NCI-H2196 (cell line): ENCODE measurements at regions not wholly inside any gene's neighbourhood (a gene's known extent, or its start where the extent isn't known, plus 50 kb on each side); places are given as distances from the start of the nearest gene placed in this dataset.

ENCODE experiments used
- DNase-seq: peaks from one replicate; lab custom pipeline; 2025; ENCODE audit not compliant: unreplicated experiment; lab: John Stamatoyannopoulos, UW

GRCh38 chr2:19750136-19750535, 151.6 kb downstream of the TTC32 start:
- DNase-seq: no peak

- DNase-seq: no peak
Measured at GRCh38 chr2:19749507-19749836, 152.3 kb downstream of the TTC32 start.

- no peak for DNase-seq
Measured at GRCh38 chr2:19748711-19749506, 152.9 kb downstream of the TTC32 start.

- DNase-seq: no peak
Measured at GRCh38 chr2:19748073-19748375, 153.8 kb downstream of the TTC32 start.

GRCh38 chr2:19747310-19748072, 154.3 kb downstream of the TTC32 start:
- no peak for DNase-seq

- DNase-seq: no peak
Measured at GRCh38 chr2:19746611-19747309, 155.0 kb downstream of the TTC32 start.

GRCh38 chr2:19746137-19746600, 155.6 kb downstream of the TTC32 start:
- no peak for DNase-seq

GRCh38 chr2:19745318-19746136, 156.3 kb downstream of the TTC32 start:
- DNase-seq: no peak

GRCh38 chr2:19744456-19745199, 157.2 kb downstream of the TTC32 start:
- DNase-seq: no peak

- no peak for DNase-seq
Measured at GRCh38 chr2:19743641-19744040, 158.1 kb downstream of the TTC32 start.

GRCh38 chr2:19742872-19743271, 158.9 kb downstream of the TTC32 start:
- DNase-seq: no peak

- DNase-seq: no peak
Measured at GRCh38 chr2:19739256-19739655, 162.5 kb downstream of the TTC32 start.

- no peak for DNase-seq
Measured at GRCh38 chr2:19738707-19739106, 163.1 kb downstream of the TTC32 start.

- DNase-seq: no peak
Measured at GRCh38 chr2:19736191-19736831, 165.5 kb downstream of the TTC32 start.

GRCh38 chr2:19733951-19734425, 167.8 kb downstream of the TTC32 start:
- DNase-seq: no peak

- DNase-seq: no peak
Measured at GRCh38 chr2:19733390-19733789, 168.4 kb downstream of the TTC32 start.

- no peak for DNase-seq
Measured at GRCh38 chr2:19732255-19732654, 169.5 kb downstream of the TTC32 start.

GRCh38 chr2:19731515-19731914, 170.3 kb downstream of the TTC32 start:
- DNase-seq: no peak

- no peak for DNase-seq
Measured at GRCh38 chr2:19731037-19731436, 170.7 kb downstream of the TTC32 start.

GRCh38 chr2:19728125-19728524, 173.7 kb downstream of the TTC32 start:
- no peak for DNase-seq
